SIG-M5 treated with dmso at 0.1 percent for 504 hours (cell line): ENCODE measurements at regions not wholly inside any gene's neighbourhood (a gene's known extent, or its start where the extent isn't known, plus 50 kb on each side); places are given as distances from the start of the nearest gene placed in this dataset.

Experiments
- DNase-seq: peaks from one replicate; lab custom pipeline; 2025; ENCODE audit not compliant: unreplicated experiment; lab: John Stamatoyannopoulos, UW

DNA sequence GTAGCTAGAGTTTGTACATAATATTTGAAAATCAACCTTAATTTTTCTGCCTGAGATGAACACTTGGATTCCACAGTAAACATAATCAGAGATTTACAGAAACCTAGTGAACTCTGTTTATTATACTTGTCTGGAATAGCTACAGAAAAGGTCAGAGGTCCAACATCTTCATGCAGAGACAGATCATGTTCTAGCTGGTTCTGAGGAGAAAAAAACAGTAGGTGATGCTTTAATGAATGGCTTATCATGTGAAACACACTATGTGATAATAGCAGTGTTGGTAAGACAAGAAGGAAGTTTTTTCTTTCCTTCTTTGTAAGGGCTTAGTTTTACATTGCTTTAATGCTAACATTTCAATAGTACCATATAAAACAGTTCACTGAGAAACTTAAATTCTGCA is 846.4 kb upstream of the ZEB2 start:
- DNase-seq, result no peak

DNA sequence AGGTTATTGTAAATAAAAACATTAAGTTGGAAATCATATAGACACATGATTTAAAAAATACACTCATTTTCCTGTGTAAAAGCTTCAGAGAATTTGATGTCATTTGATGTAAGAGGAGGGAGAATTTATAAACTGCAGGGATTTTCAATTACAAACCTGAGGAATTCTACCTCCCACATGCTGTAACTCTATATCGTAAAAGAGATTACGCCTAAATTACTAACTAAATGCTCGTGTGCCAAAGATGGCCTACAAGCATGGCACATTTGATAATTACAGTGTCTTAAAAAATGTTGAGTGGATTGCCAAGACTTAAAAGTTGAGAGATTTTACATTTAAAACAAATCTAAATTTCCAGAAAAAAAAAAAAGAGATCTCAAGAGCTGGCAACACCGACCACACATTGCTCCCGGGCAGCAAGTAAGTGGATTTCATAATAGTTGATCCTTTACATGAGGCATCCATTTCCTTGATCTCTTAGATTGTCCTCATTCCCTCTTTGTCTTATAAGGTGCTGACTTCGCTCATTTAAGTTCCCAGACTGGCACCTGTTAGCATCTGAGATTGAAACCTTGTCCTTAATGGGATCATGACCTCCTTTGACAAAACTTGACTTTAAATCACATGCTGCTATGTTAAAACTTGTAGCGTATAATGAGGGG is 840.3 kb upstream of the ZEB2 start:
- no peak for DNase-seq

DNA sequence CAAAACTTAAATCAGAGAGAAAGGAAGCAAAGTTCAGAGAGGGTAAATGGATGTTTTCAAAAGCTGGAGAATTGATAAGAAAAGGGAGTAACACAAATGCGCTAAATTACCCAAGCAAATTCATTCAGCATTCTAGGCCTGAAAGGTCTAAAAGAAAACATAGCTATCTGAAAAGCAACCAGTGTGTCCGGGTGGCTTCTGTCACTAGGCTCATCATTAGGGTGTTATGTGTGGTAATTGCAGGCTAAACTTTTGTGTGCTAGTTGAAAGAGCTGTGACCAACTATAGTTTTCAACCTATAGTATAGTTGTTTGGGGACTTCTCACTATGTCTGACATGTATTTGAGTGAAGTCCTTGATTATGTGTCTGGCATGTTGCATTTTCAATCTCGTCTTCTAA is 839.6 kb upstream of the ZEB2 start:
- no peak for DNase-seq

DNA sequence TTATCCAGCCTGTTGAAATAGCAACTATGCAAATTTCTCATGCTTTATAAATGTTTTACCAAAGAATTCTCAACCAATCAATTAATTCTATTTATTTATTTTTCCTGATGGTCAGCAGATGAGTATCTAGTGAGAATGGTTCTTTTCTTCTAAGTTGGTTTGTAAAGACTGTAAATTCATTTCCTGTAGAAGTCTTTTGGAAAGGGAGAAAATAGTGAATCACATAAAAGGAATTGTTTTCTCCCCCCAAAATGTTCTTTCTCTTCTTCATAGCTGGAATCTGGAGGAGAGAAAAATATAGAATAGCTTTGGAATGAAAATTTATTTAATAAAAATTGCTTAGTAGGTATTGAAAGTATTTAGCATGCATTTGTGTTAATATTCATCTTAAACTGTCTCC is 836.1 kb upstream of the ZEB2 start:
- no peak for DNase-seq

DNA sequence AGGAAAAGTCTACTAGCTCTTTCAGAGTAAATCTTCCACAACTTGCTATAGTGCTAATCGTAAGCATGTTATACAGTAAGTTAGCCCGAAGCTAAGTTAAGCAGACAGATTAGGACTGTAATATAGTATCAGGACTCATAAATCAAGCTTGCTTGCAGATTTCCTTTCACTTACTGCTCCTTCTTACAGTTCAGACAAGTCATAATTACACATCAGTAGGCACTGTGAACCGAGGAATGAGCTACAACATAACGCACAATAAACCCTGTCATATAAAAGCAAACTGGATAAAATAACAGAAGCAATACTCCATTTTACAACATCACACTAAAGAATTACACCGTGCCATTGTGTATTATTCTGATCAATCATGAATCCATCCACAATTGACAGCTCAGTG is 832.6 kb upstream of the ZEB2 start:
- DNase-seq, result no peak

DNA sequence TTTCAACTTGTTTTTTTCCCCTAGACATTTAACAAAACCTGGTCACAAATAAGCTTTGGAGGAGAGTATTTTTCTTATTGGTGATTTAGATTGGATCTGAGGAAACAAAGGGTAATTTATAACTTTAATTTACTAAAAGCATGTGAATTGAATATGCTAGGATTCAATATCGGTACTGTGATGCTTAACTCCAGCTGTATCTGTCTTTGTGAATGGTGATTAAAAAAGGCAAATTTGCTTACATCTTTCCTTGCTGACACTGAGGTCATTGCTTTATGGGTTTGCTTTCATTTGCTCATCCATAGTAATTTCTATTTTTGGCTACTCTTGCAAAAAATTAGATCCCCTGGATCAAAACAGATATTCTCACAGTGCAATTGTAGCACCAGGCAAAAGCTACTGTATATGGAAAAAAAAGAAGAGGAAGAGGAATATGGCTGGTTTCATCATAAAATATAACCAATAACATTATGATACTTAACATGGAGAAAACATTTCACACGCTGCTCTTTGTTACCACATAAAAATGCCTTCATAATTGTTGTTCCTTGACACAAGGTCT is 832.0 kb upstream of the ZEB2 start:
- DNase-seq, result no peak

DNA sequence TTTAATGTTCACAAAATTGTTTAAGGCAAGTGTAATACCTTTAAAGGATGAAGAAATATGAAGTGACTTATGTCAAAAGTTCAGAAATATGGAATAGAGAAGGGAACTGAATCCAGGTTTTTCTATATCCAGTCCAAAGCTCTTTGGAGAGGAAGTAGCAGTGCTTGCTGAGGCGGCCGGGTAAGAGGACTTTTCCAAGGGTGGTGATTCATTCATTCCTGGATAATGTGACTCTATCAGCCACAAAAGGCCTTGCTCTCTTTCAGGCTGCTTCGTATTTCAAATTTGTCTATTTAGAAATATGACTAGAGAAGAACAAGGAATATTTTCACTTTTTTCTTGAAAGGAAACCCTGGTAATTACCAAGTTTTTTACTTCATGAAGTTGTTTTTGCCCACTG is 830.1 kb upstream of the ZEB2 start:
- no peak for DNase-seq

DNA sequence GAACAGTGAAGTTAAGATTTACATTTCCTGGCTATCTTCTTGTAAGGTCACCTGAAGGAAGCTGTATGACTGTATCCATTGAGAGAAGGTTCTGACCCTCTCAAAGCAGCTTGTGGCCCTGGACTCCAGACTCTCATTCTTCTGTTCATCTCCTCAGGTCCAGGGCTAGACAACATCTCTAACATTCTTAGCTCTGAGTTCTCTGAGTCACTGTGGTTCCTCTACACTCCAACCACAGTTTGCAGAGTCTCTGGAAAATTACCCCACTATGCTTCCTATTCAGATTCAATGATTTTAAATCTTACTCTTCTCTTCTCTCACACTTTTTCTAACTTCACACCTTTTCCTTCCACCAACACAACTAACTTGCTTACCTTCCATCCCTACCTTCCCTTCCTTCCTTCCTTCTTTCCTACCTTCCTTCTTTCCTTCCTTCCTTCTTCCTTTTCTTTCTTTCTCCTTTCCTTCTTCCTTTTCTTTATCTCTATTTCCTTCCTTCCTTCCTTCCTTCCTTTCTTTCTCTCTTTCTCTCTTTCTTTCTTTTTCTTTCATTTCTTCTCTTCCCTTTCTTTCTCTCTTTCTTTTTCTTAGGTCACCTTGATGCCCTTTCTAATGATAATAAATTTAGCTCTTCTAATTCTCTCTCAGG is 824.3 kb upstream of the ZEB2 start:
- no peak for DNase-seq

DNA sequence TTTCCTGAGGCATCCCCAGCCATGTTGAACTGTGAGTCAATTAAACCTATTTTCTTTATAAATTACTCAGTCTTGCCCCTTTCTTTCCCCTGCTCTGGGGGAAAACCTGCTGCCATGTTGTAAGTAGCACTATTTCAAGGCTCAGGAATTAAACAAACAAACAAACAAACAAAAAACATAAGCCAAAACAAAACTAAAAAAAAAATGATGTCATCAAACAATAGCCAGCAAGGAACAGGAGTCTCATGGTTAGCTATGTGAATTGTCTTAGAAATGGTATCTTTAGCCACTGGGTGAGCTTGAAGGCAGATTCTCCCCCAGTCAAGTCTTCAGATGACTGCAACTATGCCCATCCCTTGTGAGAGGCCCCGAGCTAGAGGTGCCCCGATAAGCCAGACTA is 823.4 kb upstream of the ZEB2 start:
- no peak for DNase-seq

DNA sequence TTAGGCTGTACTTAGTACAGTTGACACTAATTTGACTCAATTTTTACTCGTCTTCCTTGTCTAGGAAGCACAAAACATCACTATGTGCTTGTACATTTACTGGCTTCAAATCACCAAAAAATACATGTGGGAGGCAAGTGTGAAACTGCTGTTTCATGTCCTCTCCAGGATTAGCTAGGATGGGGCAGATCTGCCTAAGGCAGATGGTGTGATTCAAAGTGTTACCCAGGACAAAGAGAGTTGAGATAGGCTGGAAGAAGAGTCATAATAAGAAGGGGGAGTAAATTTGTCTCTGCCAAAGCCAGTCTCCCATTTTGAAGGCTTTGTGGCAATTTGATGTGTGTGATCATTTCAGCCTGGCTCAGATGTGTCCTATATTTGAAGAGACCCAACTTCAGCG is 821.6 kb upstream of the ZEB2 start:
- DNase-seq, result no peak

DNA sequence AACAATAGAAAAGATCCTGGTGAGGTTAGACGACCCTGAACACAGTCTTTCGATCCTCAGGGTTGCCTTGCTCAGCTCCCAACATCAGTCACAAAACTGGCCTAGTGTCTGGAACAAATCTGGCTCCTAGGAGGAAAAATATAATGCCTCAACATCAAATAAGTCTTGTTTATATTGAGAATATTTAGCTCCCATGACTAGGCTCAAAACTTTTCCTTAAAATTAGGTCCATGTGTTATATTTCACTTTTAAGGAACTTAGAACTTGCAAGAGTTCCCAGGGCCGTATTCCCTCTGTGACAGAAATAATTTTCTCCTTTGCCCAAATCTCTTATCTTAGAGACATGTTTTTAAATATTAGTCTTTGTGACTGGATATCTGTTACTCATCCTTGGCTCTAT is 819.7 kb upstream of the ZEB2 start:
- DNase-seq, result no peak

DNA sequence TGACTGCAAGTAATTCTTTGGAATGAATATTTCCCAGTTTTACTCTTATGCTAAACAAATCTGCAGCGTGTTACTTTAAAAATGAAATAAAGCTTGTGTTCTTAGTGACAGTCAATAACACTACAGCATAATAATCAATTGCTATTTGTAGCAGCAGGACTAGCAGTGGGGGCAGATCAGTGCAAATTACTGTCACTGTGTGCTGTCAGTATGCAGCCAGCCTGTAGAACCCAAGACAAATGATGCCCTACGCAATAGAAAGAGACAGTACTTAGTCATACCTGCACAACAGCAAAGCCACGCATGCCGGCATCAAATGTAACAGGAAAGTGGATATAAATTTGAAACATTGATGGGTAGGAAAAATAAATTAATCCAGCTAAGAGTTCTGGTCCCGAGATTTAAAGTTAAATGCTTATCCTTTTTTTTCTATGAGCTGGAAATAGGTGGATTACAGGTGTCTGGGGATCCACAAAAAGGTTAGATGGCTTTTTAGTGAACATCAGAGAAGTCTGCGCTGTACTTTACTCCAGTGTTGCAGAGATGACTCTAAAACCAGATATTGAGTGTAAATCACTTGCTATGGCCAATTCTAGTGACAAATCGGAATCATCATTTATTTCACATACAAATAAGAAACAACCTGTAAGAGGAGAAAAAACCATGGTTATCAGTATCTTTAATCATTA is 812.4 kb upstream of the ZEB2 start:
- DNase-seq, result no peak

DNA sequence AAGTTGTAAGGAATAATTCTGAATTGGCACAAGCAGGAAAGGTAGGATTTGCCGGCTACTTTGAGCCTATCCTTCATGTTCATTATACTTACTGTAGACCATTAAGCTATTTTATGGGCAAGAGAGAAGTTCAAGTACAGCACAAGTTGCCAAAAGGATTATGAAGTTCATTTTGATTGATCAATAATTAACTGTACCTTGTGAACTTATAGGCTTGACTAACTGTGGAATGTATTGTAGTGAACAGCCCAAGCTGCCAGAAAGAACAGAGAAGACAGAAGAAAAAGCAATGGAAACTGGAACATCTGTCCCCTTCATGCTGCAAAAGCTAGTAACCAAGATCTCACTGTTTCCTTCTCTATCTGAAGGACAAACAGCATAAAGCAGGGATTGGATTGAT is 810.1 kb upstream of the ZEB2 start:
- no peak for DNase-seq

DNA sequence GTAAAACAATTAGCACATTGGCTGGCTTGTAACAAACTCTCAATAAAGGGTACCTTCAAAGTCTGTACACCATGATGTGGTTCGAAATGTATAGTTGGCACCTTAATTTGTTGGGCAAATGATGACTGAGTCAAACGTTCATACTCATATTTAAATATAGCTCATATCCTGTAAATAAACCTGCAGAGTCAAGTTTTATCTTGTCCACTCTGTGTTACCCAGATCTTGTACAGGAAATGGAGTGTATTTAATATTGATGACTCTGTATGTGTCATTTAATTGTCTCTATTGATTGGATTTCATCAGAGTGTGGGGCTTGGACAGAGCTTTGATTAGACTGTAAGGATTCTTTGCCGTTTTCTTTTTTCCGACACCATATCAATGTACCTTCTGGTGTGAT is 805.6 kb upstream of the ZEB2 start:
- no peak for DNase-seq

DNA sequence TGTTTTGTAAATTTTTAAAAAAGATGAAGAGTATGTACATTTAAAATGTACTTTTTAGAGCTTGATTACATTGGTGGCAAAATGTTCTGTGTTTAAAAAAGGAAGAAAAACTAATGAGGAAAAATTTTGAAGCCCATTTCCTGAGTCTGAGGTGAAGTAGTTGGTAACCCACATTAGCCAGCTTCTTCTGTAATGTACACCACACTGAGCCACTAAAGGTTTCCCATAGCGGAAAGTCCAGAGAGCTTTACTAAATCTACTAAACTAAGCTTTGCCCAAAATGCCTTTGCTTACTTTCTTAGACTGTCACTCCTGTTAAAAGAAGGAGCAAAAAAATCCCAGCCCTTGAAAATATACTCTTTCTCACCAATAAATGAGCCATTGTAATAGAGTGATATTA is 804.8 kb upstream of the ZEB2 start:
- no peak for DNase-seq

DNA sequence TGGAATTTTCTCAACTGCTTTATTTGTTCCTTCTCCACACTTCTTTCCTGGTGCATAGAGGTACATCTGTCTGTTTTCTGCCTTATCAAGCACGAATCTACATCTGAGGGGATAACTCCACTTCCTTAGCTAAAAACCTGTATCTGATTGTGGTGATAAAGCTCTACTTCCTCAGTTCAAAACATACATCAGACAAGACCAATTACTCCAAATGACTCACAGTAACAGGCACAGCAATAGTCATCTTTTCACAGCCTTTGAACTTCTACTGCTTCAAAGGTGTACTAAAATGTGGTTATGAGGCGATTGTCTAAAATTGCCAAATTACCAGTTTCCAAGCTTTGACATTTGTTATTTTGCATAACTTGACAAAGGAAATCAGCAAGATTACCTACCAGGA is 803.6 kb upstream of the ZEB2 start:
- no peak for DNase-seq

DNA sequence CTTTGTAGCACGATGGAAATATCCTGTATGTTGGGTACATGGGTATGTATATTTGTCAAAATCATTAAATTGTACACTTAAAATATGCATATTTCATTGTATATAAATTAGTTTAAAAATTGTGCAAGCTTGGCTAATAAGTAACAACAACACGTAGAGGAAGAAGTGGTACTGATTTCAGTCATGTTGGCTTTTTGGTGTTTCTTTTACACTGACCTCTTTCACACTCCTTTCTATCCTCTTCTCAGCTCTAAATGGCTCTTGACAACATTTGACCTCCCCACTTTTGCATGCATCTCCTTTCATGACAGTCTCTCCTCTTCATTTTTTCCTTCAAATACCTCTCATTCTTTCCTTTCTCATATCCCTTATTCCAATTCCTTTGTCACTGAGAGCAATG is 801.4 kb upstream of the ZEB2 start:
- DNase-seq, result no peak

DNA sequence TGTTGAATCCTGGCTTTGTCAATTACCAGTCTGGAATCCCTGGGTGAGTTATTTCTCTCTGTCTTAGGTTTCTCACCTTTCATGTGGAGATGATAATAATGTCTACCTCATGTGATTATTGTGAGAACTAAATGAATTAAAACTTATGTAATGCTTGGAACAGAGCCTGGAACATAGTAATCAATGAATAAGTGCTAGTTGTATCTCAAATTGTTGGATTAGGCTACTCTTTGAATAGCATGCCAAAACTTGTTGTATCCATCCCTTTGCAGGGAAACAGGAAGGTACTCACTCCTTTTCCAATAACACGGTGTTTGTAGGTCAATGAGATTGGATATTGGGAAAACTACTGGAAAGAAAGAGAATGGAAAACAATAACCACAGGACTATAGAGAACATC is 796.6 kb upstream of the ZEB2 start:
- DNase-seq, result no peak

DNA sequence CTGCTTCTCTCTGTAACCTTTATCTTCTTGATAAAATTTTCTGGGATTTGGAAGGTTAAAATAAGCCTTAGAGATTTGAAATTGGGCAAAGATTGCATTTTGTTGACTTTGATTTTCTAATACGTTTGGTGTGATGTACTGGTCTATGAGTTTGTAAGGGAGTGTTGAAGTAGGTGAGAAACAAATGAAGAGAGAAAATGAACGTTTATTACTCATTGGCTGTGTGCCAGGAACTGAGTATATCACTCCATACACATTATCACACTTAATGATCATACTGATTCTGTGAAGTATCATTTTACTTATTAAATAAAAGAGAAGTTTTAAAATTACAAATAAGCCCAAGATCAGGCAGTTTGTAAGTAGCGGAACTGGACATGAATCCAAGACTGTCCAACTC is 795.1 kb upstream of the ZEB2 start:
- DNase-seq, result no peak

DNA sequence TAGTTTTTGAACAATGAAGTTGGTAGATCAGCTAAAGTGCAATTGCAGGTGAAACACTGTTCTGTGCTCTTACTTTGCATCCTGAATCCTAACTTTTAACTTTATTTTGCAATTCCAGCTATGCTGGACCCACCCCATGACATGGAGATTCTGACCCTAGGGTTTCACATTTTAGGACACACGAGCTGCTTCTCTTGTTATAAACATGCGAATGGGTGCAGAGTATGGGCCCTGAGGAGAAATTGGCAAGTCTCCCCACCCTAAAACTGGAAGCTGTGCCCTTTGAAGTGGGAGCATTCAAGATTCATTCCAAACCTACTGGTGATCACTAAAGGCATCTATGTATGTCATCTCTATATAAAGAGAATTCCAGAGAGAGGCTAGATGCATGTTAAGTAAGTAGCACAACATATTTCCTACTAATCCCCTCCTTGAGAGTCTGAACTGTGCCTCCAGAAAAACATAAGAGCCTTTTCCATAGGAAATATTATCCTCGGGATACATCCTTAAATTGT is 794.3 kb upstream of the ZEB2 start:
- no peak for DNase-seq

DNA sequence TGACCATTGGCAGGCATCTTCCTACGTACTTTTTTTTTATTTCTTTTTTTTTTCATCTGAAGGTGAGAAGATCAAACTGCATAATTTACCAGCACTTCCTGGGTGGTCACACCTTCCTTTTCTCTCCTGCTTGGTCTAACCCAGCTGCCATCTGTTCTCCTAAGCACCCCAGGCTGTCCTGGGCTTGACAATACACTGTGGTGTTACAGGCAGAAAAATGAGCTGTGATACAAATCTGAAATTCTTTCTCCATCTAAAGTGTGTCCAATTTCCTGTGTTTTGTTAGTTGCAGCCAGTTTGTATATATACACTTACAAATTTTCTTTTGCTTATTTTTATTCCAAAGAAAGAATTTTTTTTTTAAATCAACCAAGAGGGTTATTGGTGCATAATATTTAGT is 786.0 kb upstream of the ZEB2 start:
- no peak for DNase-seq

DNA sequence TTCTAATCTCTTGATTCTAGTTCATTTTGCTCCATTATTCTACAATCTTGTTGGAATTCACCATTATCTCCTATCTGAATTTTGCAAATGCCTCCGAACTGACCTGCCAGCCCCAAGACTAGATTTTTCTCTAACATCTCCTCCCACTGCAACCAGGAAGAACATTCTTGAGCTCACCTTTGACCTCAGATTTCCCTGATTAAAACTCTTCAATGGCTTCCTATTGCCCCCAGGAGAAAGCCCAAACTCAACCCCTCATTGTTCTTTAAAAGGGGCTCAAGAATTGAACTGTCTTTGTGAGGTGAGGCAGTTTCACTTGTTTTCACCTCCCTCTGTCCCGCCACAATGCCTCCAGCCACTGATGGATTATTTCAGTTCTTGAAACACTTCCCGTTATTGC is 784.6 kb upstream of the ZEB2 start:
- DNase-seq, result no peak
